Epithelial cell of proximal tubule (primary cell): ENCODE measurements at regions not wholly inside any gene's neighbourhood (a gene's known extent, or its start where the extent isn't known, plus 50 kb on each side); places are given as distances from the start of the nearest gene placed in this dataset.

ENCODE experiments used
- DNase-seq: peaks from one replicate; pipeline ENCODE4 v3.0.0-alpha.2; 2011; ENCODE audit warnings: low read depth
- H3K4me3 ChIP-seq: 2 replicates; pipeline ENCODE4 v1.5.1; 2011; ENCODE audit warnings: low read depth, mild to moderate bottlenecking, low read length
- CTCF ChIP-seq: conservative IDR thresholded peaks from 2 replicates; pipeline ENCODE4 v1.5.1; 2012; ENCODE audit warnings: low read depth, mild to moderate bottlenecking, low read length

- DNase-seq: no peak
- TF ChIP-seq CTCF: no peak
- H3K4me3 ChIP-seq: no peak overlapping the region
Measured at GRCh38 chr1:96016219-96016618, 705.4 kb upstream of the PTBP2 start.

DNA sequence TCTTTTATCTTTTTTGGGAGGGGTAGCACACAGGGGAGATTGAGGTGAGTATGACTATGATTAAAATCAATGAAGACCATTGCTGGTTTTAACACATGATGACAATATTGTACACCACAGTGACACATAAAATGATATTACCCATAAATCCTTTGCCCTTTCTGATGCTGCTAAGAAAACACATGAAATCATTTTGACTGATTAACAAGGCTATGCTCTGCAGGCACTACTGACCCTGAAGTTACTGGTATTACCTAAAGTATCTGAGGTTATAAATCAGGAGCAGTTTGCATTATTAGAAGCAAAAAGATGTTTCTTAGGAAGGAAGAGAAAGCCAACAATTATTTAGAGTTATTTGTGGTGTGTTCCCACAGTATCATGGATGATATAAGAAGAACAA lies 701.2 kb upstream of the PTBP2 start:
- no peak overlapping the region for H3K4me3 ChIP-seq
- DNase-seq: no peak
- TF ChIP-seq CTCF: no peak

DNA sequence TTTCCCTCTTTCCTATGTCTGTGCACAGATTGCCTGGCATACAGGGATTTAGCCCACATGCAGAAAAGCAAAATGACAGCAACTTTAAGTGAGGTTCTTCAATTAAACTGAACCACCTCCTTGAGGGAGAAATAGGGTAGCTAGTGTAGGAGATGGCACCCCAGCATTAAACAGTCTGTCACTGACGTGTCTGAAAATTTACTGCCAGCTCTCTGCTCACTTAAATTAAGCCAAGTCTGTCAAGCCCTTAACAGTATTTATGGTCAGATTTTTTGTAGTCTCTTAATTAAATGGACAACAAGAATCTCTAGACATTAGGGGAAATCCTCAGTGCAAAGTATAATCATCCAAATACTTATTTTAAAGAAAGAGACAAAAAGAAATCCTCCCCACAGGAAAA lies 696.5 kb upstream of the PTBP2 start:
- TF ChIP-seq CTCF: no peak
- DNase-seq: no peak
- no peak overlapping the region for H3K4me3 ChIP-seq

DNA sequence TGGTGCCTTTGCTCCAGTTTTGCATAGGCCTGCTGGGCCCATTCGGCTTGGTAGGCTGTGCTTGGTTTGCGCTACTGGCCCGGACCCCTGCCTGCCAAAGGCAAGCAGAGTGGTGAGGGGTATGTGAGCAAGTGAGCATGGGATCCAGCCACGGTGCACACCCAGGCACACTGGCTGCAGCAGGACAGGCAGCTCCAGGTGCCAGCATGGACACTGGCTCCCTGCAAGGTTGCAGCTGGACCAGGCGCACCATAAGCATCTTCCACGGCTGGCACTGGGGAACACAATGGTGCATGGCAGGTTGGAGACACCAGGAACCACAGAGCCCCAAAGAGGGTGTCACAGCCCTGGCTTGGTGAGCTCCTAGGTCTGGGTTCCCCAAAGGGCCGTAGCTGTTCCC lies 693.5 kb upstream of the PTBP2 start:
- H3K4me3 ChIP-seq: no peak overlapping the region
- DNase-seq: no peak
- TF ChIP-seq CTCF: no peak

- TF ChIP-seq CTCF: no peak
- DNase-seq: no peak
- no peak overlapping the region for H3K4me3 ChIP-seq
Measured at GRCh38 chr1:96030312-96030711, 691.3 kb upstream of the PTBP2 start.

GRCh38 chr1:96034006-96034405 lies 687.6 kb upstream of the PTBP2 start:
- no peak for DNase-seq
- H3K4me3 ChIP-seq: no peak overlapping the region
- TF ChIP-seq CTCF: no peak

GRCh38 chr1:96036763-96037162 lies 684.8 kb upstream of the PTBP2 start:
- TF ChIP-seq CTCF: no peak
- H3K4me3 ChIP-seq: no peak overlapping the region
- DNase-seq: no peak
